AG10803 (cell line): ENCODE measurements at regions not wholly inside any gene's neighbourhood (a gene's known extent, or its start where the extent isn't known, plus 50 kb on each side); places are given as distances from the start of the nearest gene placed in this dataset.

Experiments used
- DNase-seq: peaks from one replicate; pipeline ENCODE4 v3.0.0; 2010; ENCODE audit warnings: low read depth
- H3K4me3 ChIP-seq: 2 replicates; pipeline ENCODE4 v1.5.1; 2011; ENCODE audit warnings: mild to moderate bottlenecking, low read length, control low read depth
- CTCF ChIP-seq: conservative IDR thresholded peaks from 2 replicates; pipeline ENCODE4 v1.5.1; 2011; ENCODE audit warnings: mild to moderate bottlenecking, low read length, control low read depth, inconsistent platforms

DNA sequence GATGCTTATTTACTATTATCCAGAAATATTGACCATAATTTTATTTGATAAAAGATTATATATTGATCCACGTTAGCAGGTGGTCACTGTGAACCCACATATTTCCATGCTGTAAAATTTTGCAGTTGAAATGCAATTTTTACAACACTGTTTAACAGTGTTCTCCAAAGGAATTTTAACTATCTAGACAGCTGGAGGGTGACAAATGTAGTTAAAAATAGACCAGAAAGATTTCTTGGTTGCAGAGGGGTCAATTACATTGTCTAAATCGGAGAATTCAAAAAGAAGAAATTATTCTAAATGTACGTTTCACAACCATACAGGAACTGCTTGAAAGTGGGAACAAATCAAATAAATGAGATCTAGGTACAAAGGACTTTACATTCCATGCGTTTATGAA is 625.2 kb upstream of the NCAM2 start:
- no peak for DNase-seq
- TF ChIP-seq CTCF, result no peak
- no peak overlapping the region for H3K4me3 ChIP-seq

- no peak for TF ChIP-seq CTCF
- no peak for DNase-seq
- no peak overlapping the region for H3K4me3 ChIP-seq
Measured at GRCh38 chr21:20377250-20377649, 621.0 kb upstream of the NCAM2 start.

- TF ChIP-seq CTCF, result no peak
- DNase-seq, result no peak
- H3K4me3 ChIP-seq, result no peak overlapping the region
Measured at GRCh38 chr21:20388400-20388799, 609.8 kb upstream of the NCAM2 start.

DNA sequence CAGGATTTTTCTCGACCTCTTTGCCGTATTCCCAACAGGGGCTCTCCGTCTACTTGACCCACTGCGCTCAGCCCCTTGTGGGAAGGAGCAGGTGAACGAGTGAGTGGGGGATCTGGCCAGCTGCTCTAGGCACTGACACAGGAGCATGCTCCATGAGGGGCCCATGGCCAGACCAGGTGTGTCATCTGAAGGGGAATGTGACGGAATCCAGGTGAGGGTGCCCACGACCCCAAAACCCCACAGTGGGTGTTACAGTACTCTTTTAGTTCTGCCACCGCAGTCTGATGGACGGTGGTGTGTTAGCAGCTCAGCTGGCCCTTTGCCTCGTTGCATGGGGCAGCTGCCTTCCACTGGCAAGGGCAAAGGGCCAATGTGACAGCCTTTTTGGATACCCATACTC is 601.4 kb upstream of the NCAM2 start:
- no peak for DNase-seq
- no peak for TF ChIP-seq CTCF
- H3K4me3 ChIP-seq, result no peak overlapping the region

GRCh38 chr21:20404915-20405314 is 593.3 kb upstream of the NCAM2 start:
- no peak for TF ChIP-seq CTCF
- H3K4me3 ChIP-seq, result no peak overlapping the region
- DNase-seq, result no peak

DNA sequence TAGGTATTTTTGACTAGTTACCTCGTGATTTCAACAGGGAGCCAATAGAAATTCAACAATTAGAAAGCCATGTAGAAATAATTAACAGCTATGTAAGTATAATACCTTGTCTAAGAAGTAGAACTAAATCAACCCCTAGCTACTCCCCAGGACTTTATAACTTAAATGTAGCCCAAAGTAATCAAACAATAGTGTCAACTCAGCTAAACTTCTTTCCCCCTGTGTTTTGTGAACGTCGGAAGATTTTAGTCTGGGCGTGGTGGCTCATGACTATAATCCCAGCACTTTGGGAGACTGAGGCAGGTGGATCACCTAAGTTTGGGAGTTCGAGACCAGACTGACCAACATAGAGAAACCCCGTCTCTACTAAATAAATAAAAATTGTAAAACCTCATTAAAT is 579.9 kb upstream of the NCAM2 start:
- no peak overlapping the region for H3K4me3 ChIP-seq
- no peak for TF ChIP-seq CTCF
- no peak for DNase-seq

- no peak for TF ChIP-seq CTCF
- H3K4me3 ChIP-seq, result no peak overlapping the region
- no peak for DNase-seq
Measured at GRCh38 chr21:20419772-20420171, 578.4 kb upstream of the NCAM2 start.
